Breast epithelium (tissue), 3 donors: ENCODE measurements at regions not wholly inside any gene's neighbourhood (a gene's known extent, or its start where the extent isn't known, plus 50 kb on each side); places are given as distances from the start of the nearest gene placed in this dataset.

ENCODE experiments used
- POLR2AphosphoS5 ChIP-seq, 3 donors: sonication (generic); formaldehyde crosslinking; IDR thresholded peaks; one replicate each; pipeline ENCODE4 v1.6.1; 2017; ENCODE audit warnings: antibody characterized with exemption in 3 of 3
- TF ChIP-seq, protein P1 (sequence below), 3 donors: fragments of 450-650 bp; IDR thresholded peaks; one replicate each; pipeline ENCODE4 v1.5.1; 2016 to 2017; ENCODE audit warnings: antibody characterized with exemption in 3 of 3, mild to moderate bottlenecking in 3 of 3, moderate library complexity in 3 of 3

DNA sequence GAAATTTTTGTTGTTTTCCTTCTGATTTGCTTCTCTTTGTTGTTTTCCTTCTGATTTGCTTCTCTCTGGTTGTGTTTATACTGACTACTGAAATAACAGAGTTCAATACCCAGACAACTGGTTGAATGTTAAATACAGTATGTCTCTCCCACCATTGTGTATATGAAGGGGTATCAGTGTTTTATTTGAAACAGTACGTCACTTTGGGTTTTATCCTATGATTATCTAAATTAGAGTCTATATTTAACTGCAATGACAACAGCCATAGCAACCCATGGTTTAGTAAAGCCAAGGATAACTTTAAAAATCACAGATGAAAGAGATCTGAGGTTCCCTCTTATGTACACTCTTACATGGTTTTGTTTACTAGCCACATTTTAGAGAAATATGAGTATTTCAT is 141.3 kb downstream of the GNAT3 start:
- TF ChIP-seq, protein P1, sequence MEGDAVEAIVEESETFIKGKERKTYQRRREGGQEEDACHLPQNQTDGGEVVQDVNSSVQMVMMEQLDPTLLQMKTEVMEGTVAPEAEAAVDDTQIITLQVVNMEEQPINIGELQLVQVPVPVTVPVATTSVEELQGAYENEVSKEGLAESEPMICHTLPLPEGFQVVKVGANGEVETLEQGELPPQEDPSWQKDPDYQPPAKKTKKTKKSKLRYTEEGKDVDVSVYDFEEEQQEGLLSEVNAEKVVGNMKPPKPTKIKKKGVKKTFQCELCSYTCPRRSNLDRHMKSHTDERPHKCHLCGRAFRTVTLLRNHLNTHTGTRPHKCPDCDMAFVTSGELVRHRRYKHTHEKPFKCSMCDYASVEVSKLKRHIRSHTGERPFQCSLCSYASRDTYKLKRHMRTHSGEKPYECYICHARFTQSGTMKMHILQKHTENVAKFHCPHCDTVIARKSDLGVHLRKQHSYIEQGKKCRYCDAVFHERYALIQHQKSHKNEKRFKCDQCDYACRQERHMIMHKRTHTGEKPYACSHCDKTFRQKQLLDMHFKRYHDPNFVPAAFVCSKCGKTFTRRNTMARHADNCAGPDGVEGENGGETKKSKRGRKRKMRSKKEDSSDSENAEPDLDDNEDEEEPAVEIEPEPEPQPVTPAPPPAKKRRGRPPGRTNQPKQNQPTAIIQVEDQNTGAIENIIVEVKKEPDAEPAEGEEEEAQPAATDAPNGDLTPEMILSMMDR (IDR thresholded peaks at IDR 0.05): no peak
- TF ChIP-seq POLR2AphosphoS5 (IDR thresholded peaks at IDR 0.05): no peak
